H1 (cell line): ENCODE measurements at regions not wholly inside any gene's neighbourhood (a gene's known extent, or its start where the extent isn't known, plus 50 kb on each side); places are given as distances from the start of the nearest gene placed in this dataset.

Experiments
- BACH1 ChIP-seq: IDR thresholded peaks from 2 replicates; pipeline ENCODE4 v1.6.1; 2012; ENCODE audit warnings: low read length, improper control_type of control experiment
- CHD2 ChIP-seq: IDR thresholded peaks from 2 replicates; pipeline ENCODE4 v1.6.1; 2012; ENCODE audit warnings: low read length, improper control_type of control experiment
- GABPA ChIP-seq: IDR thresholded peaks from 2 replicates; pipeline ENCODE4 v1.6.1; 2011; ENCODE audit warnings: mild to moderate bottlenecking, low read length, moderate library complexity, borderline replicate concordance; ENCODE audit not compliant: insufficient read depth
- HDAC6 ChIP-seq: IDR thresholded peaks from one replicate; pipeline ENCODE4 v1.7.1; 2012; ENCODE audit warnings: low read depth, mild to moderate bottlenecking, inconsistent platforms, low read length, moderate library complexity
- SP1 ChIP-seq: IDR thresholded peaks from 2 replicates; pipeline ENCODE4 v1.6.1; 2011; ENCODE audit warnings: low read depth, low read length
- TAF1 ChIP-seq: IDR thresholded peaks from 2 replicates; pipeline ENCODE4 v1.6.1; 2011; ENCODE audit warnings: mild to moderate bottlenecking, low read depth, low read length
- TF ChIP-seq, protein P1 (sequence below): fragments of 300-600 bp; sonication (generic); IDR thresholded peaks from 2 replicates; pipeline ENCODE4 v1.7.1; 2012; ENCODE audit warnings: low read length, moderate library complexity, mild to moderate bottlenecking, inconsistent platforms; ENCODE audit not compliant: insufficient replicate concordance

DNA sequence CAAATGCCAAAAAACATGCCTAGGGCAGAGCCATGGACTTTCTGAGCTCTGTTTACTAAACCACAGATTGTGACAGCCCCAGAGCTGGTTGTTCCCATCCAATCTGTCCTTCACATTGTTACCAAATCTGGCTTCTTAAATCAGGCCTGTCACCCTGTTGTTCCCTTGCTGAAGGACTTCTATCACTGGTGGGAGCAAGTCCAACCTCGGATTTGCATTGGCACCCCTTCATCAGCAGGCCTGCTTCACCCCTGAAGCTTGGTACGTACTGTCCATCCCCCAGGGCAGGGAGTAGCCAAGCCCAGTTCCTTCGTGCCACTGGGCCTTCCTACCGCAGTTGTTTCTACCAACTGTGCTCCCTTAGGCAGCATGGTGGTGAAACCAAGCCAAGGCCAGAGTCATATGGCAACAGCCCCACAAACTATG lies 357.3 kb upstream of the JARID2 start (continued):
- TF ChIP-seq, protein P1, sequence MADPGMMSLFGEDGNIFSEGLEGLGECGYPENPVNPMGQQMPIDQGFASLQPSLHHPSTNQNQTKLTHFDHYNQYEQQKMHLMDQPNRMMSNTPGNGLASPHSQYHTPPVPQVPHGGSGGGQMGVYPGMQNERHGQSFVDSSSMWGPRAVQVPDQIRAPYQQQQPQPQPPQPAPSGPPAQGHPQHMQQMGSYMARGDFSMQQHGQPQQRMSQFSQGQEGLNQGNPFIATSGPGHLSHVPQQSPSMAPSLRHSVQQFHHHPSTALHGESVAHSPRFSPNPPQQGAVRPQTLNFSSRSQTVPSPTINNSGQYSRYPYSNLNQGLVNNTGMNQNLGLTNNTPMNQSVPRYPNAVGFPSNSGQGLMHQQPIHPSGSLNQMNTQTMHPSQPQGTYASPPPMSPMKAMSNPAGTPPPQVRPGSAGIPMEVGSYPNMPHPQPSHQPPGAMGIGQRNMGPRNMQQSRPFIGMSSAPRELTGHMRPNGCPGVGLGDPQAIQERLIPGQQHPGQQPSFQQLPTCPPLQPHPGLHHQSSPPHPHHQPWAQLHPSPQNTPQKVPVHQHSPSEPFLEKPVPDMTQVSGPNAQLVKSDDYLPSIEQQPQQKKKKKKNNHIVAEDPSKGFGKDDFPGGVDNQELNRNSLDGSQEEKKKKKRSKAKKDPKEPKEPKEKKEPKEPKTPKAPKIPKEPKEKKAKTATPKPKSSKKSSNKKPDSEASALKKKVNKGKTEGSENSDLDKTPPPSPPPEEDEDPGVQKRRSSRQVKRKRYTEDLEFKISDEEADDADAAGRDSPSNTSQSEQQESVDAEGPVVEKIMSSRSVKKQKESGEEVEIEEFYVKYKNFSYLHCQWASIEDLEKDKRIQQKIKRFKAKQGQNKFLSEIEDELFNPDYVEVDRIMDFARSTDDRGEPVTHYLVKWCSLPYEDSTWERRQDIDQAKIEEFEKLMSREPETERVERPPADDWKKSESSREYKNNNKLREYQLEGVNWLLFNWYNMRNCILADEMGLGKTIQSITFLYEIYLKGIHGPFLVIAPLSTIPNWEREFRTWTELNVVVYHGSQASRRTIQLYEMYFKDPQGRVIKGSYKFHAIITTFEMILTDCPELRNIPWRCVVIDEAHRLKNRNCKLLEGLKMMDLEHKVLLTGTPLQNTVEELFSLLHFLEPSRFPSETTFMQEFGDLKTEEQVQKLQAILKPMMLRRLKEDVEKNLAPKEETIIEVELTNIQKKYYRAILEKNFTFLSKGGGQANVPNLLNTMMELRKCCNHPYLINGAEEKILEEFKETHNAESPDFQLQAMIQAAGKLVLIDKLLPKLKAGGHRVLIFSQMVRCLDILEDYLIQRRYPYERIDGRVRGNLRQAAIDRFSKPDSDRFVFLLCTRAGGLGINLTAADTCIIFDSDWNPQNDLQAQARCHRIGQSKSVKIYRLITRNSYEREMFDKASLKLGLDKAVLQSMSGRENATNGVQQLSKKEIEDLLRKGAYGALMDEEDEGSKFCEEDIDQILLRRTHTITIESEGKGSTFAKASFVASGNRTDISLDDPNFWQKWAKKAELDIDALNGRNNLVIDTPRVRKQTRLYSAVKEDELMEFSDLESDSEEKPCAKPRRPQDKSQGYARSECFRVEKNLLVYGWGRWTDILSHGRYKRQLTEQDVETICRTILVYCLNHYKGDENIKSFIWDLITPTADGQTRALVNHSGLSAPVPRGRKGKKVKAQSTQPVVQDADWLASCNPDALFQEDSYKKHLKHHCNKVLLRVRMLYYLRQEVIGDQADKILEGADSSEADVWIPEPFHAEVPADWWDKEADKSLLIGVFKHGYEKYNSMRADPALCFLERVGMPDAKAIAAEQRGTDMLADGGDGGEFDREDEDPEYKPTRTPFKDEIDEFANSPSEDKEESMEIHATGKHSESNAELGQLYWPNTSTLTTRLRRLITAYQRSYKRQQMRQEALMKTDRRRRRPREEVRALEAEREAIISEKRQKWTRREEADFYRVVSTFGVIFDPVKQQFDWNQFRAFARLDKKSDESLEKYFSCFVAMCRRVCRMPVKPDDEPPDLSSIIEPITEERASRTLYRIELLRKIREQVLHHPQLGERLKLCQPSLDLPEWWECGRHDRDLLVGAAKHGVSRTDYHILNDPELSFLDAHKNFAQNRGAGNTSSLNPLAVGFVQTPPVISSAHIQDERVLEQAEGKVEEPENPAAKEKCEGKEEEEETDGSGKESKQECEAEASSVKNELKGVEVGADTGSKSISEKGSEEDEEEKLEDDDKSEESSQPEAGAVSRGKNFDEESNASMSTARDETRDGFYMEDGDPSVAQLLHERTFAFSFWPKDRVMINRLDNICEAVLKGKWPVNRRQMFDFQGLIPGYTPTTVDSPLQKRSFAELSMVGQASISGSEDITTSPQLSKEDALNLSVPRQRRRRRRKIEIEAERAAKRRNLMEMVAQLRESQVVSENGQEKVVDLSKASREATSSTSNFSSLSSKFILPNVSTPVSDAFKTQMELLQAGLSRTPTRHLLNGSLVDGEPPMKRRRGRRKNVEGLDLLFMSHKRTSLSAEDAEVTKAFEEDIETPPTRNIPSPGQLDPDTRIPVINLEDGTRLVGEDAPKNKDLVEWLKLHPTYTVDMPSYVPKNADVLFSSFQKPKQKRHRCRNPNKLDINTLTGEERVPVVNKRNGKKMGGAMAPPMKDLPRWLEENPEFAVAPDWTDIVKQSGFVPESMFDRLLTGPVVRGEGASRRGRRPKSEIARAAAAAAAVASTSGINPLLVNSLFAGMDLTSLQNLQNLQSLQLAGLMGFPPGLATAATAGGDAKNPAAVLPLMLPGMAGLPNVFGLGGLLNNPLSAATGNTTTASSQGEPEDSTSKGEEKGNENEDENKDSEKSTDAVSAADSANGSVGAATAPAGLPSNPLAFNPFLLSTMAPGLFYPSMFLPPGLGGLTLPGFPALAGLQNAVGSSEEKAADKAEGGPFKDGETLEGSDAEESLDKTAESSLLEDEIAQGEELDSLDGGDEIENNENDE = no peak
- no peak for TF ChIP-seq CHD2
- no peak for TF ChIP-seq SP1
- TF ChIP-seq BACH1 = no peak
- no peak for TF ChIP-seq GABPA
- no peak for TF ChIP-seq TAF1
- TF ChIP-seq HDAC6 = no peak
- TF ChIP-seq, all 59 proteins: peak for 0
